Neural cell (in vitro differentiated cells): ENCODE measurements at regions not wholly inside any gene's neighbourhood (a gene's known extent, or its start where the extent isn't known, plus 50 kb on each side); places are given as distances from the start of the nearest gene placed in this dataset.

Experiments used
- H2AFZ ChIP-seq: fragments of 200-600, 300-800 bp; sonication (generic), shearing (Covaris generic); 2 replicates; pipeline ENCODE4 v1.6.0; 2014; ENCODE audit warnings: low read depth, mild to moderate bottlenecking, antibody characterized with exemption, low read length, moderate library complexity
- H3F3A ChIP-seq: fragments of 200-600 bp; shearing (Covaris generic); 2 replicates; pipeline ENCODE4 v1.6.1; 2016; ENCODE audit warnings: mild to moderate bottlenecking, moderate library complexity, mixed read lengths, antibody characterized with exemption, low read length; ENCODE audit not compliant: insufficient read depth, poor library complexity, severe bottlenecking
- H3K27ac ChIP-seq: fragments of 200-600, 300-800 bp; sonication (generic), shearing (Covaris generic); 2 replicates; pipeline ENCODE4 v1.5.1; 2014; ENCODE audit warnings: mild to moderate bottlenecking, low read length, moderate library complexity
- H3K27me3 ChIP-seq: fragments of 300-800, 200-600 bp; sonication (generic), shearing (Covaris generic); 2 replicates; pipeline ENCODE4 v1.6.0; 2014; ENCODE audit warnings: mild to moderate bottlenecking, low read depth, low read length, moderate library complexity; ENCODE audit not compliant: insufficient read depth
- H3K36me3 ChIP-seq: fragments of 300-800, 200-600 bp; sonication (generic), shearing (Covaris generic); 2 replicates; pipeline ENCODE4 v1.5.1; 2014; ENCODE audit warnings: mild to moderate bottlenecking, antibody characterized with exemption, low read length, moderate library complexity; ENCODE audit not compliant: insufficient read depth
- H3K4me2 ChIP-seq: fragments of 300-800, 200-600 bp; sonication (generic), shearing (Covaris generic); 2 replicates; pipeline ENCODE4 v1.6.0; 2014; ENCODE audit warnings: mild to moderate bottlenecking, low read length
- H3K4me3 ChIP-seq: fragments of 300-800, 200-600 bp; sonication (generic), shearing (Covaris generic); 2 replicates; pipeline ENCODE4 v1.5.1; 2014; ENCODE audit warnings: mild to moderate bottlenecking, low read length, moderate library complexity
- H3K79me2 ChIP-seq: fragments of 200-600 bp; shearing (Covaris generic); replicated peaks from 2 replicates; pipeline ENCODE4 v1.6.0; 2014; ENCODE audit warnings: mild to moderate bottlenecking, low read length, moderate library complexity; ENCODE audit not compliant: insufficient read depth
- H3K9ac ChIP-seq: fragments of 300-800, 200-600 bp; sonication (generic), shearing (Covaris generic); 2 replicates; pipeline ENCODE4 v1.6.1; 2016; ENCODE audit warnings: mild to moderate bottlenecking, low read length, mixed read lengths
- H3K9me2 ChIP-seq: fragments of 200-600 bp; shearing (Covaris generic); 2 replicates; pipeline ENCODE4 v1.6.1; 2016; ENCODE audit warnings: mild to moderate bottlenecking, low read length, mixed read lengths; ENCODE audit not compliant: insufficient read depth
- H3K9me3 ChIP-seq: fragments of 200-600, 300-800 bp; sonication (generic), shearing (Covaris generic); 2 replicates; pipeline ENCODE4 v1.6.1; 2016; ENCODE audit warnings: mild to moderate bottlenecking, mixed run types, low read length, moderate library complexity, mixed read lengths
- H4K20me1 ChIP-seq: fragments of 200-600 bp; shearing (Covaris generic); 2 replicates; pipeline ENCODE4 v1.6.1; 2016; ENCODE audit warnings: mild to moderate bottlenecking, mixed run types; ENCODE audit not compliant: insufficient read depth
- CTCF ChIP-seq: fragments of 450-650 bp; IDR thresholded peaks from 2 replicates; pipeline ENCODE4 v1.5.1; 2014; ENCODE audit warnings: antibody characterized with exemption, mild to moderate bottlenecking, moderate library complexity; ENCODE audit not compliant: poor library complexity, severe bottlenecking
- EP300 ChIP-seq: fragments of 450-650 bp; conservative IDR thresholded peaks from 2 replicates; pipeline ENCODE4 v1.6.1; 2014; ENCODE audit warnings: antibody characterized with exemption, mild to moderate bottlenecking, moderate library complexity; ENCODE audit not compliant: poor library complexity, severe bottlenecking
- EZH2 ChIP-seq: fragments of 200-600, 300-800 bp; shearing (Covaris generic), sonication (generic); IDR thresholded peaks from 2 replicates; pipeline ENCODE4 v1.6.1; 2014; ENCODE audit warnings: antibody characterized with exemption, low read length, borderline replicate concordance, mild to moderate bottlenecking; ENCODE audit not compliant: insufficient read depth, poor library complexity, severe bottlenecking
- MXI1 ChIP-seq: fragments of 450-650 bp; conservative IDR thresholded peaks from 2 replicates; pipeline ENCODE4 v1.6.1; 2014; ENCODE audit warnings: antibody characterized with exemption, mild to moderate bottlenecking; ENCODE audit not compliant: poor library complexity, severe bottlenecking
- POLR2AphosphoS5 ChIP-seq: IDR thresholded peaks from 2 replicates; pipeline ENCODE4 v1.6.1; 2012
- RAD21 ChIP-seq: fragments of 450-650 bp; conservative IDR thresholded peaks from 2 replicates; pipeline ENCODE4 v1.6.1; 2014; ENCODE audit warnings: antibody characterized with exemption, mild to moderate bottlenecking, moderate library complexity
- SMC3 ChIP-seq: fragments of 450-650 bp; conservative IDR thresholded peaks from 2 replicates; pipeline ENCODE4 v1.6.1; 2014; ENCODE audit warnings: antibody characterized with exemption, mild to moderate bottlenecking, moderate library complexity; ENCODE audit not compliant: poor library complexity
- TAF1 ChIP-seq: IDR thresholded peaks from 2 replicates; pipeline ENCODE4 v1.6.1; 2012; ENCODE audit warnings: low read depth
- TF ChIP-seq, protein P1 (sequence below): IDR thresholded peaks from 2 replicates; pipeline ENCODE4 v1.6.1; 2012; ENCODE audit warnings: borderline replicate concordance

DNA sequence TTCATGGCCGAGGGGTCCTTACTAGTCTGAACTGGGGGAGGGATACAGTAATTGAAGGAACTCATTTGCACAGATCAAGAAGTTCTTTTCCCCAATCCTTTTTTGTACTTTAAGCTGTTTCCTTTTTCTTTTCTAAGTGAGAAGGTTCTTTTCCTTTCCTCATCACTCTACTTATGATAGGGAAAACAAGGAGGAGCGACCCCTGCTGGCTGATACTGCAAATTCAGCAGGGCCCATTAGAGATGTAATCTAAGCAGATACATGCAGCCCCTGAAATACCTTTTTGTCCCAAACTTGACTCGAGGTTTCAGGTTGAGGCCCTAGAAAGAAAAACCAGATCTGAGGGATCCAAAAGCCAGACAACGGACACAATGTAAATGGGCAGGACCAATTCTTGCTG, 305.5 kb downstream of the DNAJB9 start:
- H3K27ac ChIP-seq, result no peak overlapping the region
- TF ChIP-seq RAD21, result no peak
- TF ChIP-seq CTCF, result no peak
- no peak for TF ChIP-seq POLR2AphosphoS5
- no peak overlapping the region for H3K4me2 ChIP-seq
- no peak overlapping the region for H3K9ac ChIP-seq
- no peak overlapping the region for H3K4me3 ChIP-seq
- no peaks in the 10 kb centered on the region for H3K27me3 ChIP-seq
- H3K36me3 ChIP-seq, result no peaks in the 10 kb centered on the region
- H3K79me2 ChIP-seq, result no peaks in the 10 kb centered on the region
- H3F3A ChIP-seq, result no peaks in the 10 kb centered on the region
- no peaks in the 10 kb centered on the region for H3K9me2 ChIP-seq
- H4K20me1 ChIP-seq, result no peaks in the 10 kb centered on the region
- no peak overlapping the region for H2AFZ ChIP-seq
- no peaks in the 10 kb centered on the region for H3K9me3 ChIP-seq

GRCh38 chr7:108890862-108891261, 321.2 kb downstream of the DNAJB9 start:
- H3K79me2 ChIP-seq, result no peaks in the 10 kb centered on the region
- H4K20me1 ChIP-seq, result no peaks in the 10 kb centered on the region
- H3K4me2 ChIP-seq, result no peak overlapping the region
- no peak overlapping the region for H3K9ac ChIP-seq
- H3F3A ChIP-seq, result no peaks in the 10 kb centered on the region
- H3K27me3 ChIP-seq, result no peaks in the 10 kb centered on the region
- no peaks in the 10 kb centered on the region for H3K9me3 ChIP-seq
- no peak overlapping the region for H3K4me3 ChIP-seq
- H3K27ac ChIP-seq, result no peak overlapping the region
- no peak overlapping the region for H2AFZ ChIP-seq
- H3K36me3 ChIP-seq, result no peaks in the 10 kb centered on the region
- no peaks in the 10 kb centered on the region for H3K9me2 ChIP-seq
- TF ChIP-seq RAD21 (no peak), EZH2 (no peak), SMC3 (no peak), MXI1 (no peak), CTCF (no peak), POLR2AphosphoS5 (no peak), TAF1 (no peak), EP300 (no peak)
- TF ChIP-seq, protein P1, sequence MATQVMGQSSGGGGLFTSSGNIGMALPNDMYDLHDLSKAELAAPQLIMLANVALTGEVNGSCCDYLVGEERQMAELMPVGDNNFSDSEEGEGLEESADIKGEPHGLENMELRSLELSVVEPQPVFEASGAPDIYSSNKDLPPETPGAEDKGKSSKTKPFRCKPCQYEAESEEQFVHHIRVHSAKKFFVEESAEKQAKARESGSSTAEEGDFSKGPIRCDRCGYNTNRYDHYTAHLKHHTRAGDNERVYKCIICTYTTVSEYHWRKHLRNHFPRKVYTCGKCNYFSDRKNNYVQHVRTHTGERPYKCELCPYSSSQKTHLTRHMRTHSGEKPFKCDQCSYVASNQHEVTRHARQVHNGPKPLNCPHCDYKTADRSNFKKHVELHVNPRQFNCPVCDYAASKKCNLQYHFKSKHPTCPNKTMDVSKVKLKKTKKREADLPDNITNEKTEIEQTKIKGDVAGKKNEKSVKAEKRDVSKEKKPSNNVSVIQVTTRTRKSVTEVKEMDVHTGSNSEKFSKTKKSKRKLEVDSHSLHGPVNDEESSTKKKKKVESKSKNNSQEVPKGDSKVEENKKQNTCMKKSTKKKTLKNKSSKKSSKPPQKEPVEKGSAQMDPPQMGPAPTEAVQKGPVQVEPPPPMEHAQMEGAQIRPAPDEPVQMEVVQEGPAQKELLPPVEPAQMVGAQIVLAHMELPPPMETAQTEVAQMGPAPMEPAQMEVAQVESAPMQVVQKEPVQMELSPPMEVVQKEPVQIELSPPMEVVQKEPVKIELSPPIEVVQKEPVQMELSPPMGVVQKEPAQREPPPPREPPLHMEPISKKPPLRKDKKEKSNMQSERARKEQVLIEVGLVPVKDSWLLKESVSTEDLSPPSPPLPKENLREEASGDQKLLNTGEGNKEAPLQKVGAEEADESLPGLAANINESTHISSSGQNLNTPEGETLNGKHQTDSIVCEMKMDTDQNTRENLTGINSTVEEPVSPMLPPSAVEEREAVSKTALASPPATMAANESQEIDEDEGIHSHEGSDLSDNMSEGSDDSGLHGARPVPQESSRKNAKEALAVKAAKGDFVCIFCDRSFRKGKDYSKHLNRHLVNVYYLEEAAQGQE, result no peak
